ENCODE measurements at regions not wholly inside any gene's neighbourhood (a gene's known extent, or its start where the extent isn't known, plus 50 kb on each side); places are given as distances from the start of the nearest gene placed in this dataset.

DNA sequence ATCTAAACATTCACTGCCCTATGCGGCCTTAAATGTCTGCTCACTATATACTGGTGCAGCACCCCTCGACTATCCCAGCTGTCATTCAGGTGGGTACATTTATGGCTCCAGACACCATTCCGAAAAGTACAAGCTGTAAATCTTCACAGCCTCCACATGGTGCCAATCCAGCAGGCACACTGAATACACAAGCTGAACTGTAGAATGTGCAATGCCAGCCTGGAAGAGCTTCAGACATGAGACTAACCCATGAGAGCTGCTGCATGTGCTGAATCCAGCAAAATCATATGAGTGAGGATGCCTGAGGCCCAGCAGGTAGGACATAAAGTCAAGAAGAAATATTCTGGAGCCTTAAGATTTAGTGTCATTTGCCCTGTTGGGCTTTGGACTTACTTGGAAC, 483.8 kb upstream of the GRIA1 start:
- Mint-ChIP-seq H3K36me3 (no peaks in the 10 kb centered on the region), H3K27me3 (no peaks in the 10 kb centered on the region), H3K9me3 (peaks cover 11% of the 10 kb centered on the region), H3K4me1 (no peaks in the 10 kb centered on the region), H3K4me3 (no peak overlapping the region), H3K27ac (no peak overlapping the region)

DNA sequence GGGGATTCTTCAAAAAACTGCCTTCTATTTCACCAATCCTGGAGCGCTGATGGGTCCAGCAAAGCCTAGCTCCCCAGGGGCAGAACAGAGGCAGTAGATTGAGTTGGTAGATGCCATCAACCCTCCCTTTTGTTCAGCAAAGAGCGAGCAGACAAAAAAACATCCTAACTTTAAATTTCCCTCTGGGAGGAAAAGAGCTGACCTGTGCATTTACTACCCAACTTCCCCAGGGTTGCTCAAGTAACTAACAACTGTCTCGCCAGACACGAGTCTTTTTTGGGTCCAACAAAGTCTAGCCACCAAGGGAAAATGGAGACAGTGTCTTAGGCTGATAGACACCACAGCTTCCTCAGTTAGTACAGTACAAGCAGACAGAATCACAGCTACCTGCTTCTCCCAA, 476.3 kb upstream of the GRIA1 start:
- H3K36me3 Mint-ChIP-seq = no peaks in the 10 kb centered on the region
- no peak overlapping the region for H3K27ac Mint-ChIP-seq
- H3K4me3 Mint-ChIP-seq = no peak overlapping the region
- peaks cover 16% of the 10 kb centered on the region for H3K9me3 Mint-ChIP-seq
- no peaks in the 10 kb centered on the region for H3K27me3 Mint-ChIP-seq
- H3K4me1 Mint-ChIP-seq = no peaks in the 10 kb centered on the region

DNA sequence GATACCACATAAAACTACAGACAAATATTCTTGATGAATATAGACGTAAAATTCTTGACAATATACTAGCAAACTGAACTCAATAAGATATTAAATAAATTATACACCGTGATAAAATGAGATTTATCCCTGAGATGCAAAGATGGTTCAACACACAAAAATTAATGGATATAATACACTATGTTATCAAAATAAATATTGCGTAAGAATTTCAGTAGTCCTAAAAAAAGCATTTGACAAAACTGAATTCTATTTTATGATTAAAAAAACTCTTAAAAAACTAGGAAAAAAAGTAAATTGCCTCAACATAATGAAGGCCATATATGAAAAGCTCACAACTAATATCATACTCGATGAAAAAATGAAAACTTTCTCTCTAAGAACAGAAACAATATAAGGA, 472.3 kb upstream of the GRIA1 start:
- no peaks in the 10 kb centered on the region for H3K4me1 Mint-ChIP-seq
- no peaks in the 10 kb centered on the region for H3K36me3 Mint-ChIP-seq
- peaks cover 20% of the 10 kb centered on the region for H3K9me3 Mint-ChIP-seq
- no peaks in the 10 kb centered on the region for H3K27me3 Mint-ChIP-seq
- no peak overlapping the region for H3K4me3 Mint-ChIP-seq
- no peak overlapping the region for H3K27ac Mint-ChIP-seq

DNA sequence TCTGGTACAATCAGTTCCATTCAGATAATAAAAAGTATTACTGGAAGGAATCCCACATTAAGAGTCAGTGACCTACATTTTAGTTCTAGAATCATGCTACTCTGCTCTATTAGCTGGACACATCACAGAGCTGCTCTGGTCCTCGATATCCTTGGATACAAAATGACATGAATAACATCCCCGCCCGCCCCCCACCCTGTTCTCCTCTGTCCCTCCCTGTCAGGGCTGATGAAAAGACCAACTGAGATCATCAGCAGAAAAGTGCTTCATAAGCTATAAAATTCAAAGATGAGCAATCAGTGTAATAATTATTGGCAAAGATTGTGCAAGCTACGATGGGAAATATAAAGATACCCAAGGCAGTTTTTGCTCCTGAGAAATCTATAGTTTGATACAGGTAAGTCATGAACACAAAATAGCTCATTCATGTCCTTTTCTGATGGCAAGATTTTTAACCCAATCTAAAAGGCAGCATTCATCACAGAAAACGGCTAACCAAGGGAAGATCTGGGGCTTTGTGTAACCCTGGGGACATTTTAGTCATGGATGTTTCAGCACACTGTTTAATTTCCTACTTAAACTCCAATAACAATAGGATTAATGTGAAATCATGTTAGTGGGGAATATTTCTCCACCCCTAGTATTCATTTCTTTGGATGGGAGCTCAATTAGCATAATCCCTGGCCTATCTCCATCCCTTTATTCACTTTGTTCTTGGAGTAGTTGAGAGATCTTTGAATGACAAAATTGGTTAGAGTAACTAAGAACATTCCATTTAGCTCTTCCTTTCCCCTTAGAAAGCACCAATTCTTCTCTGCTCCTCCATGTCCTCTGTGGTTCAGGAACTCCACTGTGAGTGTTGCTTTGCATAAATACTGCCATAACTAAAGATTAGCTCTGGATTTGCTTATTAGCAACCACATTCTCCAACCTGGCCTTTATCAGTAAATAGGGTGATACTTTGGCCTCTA, 459.4 kb upstream of the GRIA1 start:
- Mint-ChIP-seq H3K9me3 (peaks cover 6% of the 10 kb centered on the region), H3K27me3 (no peaks in the 10 kb centered on the region), H3K27ac (no peak overlapping the region), H3K4me1 (no peaks in the 10 kb centered on the region), H3K36me3 (no peaks in the 10 kb centered on the region), H3K4me3 (no peak overlapping the region)

DNA sequence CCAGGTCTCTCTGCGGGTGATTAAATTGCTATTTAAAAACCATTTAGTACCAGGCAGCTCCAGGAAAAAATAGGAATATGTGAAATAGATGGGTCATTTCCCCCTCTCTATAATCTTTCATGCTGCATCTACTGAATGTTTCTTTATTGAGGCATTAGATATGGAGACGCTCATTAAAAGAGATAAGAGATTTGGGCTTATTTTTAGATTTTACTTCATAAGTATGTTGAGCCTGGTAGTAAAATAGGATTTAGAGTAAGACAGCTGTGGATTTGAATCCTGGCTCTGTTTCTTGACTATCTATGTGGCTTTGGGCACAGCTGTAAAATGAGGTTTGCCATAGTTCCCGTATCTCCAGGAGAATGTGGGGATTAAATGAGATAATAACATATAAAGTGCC, 451.0 kb upstream of the GRIA1 start:
- H3K36me3 Mint-ChIP-seq = no peaks in the 10 kb centered on the region
- no peaks in the 10 kb centered on the region for H3K27me3 Mint-ChIP-seq
- H3K9me3 Mint-ChIP-seq = peaks cover 12% of the 10 kb centered on the region
- H3K4me3 Mint-ChIP-seq = no peak overlapping the region
- H3K4me1 Mint-ChIP-seq = no peaks in the 10 kb centered on the region
- H3K27ac Mint-ChIP-seq = no peak overlapping the region

DNA sequence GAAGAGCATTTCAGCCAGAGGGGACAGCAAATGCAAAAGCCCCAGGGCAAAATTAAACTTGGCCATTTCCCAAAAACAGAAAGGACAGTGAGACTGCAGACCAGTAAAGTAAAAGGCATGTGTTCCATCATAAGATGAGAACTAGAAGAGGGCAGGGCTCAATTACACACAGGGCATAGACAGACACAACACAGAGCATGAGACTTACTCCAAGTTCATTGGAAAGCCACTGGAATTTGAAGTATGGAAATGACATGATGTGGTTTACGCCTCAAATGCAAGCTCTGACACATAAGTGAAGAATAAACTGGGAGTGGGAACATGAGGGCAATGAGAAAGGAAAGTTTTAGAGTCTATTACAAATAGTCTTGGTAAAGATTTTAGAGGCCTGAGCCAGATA, 446.6 kb upstream of the GRIA1 start:
- no peaks in the 10 kb centered on the region for H3K4me1 Mint-ChIP-seq
- no peak overlapping the region for H3K4me3 Mint-ChIP-seq
- no peak overlapping the region for H3K27ac Mint-ChIP-seq

DNA sequence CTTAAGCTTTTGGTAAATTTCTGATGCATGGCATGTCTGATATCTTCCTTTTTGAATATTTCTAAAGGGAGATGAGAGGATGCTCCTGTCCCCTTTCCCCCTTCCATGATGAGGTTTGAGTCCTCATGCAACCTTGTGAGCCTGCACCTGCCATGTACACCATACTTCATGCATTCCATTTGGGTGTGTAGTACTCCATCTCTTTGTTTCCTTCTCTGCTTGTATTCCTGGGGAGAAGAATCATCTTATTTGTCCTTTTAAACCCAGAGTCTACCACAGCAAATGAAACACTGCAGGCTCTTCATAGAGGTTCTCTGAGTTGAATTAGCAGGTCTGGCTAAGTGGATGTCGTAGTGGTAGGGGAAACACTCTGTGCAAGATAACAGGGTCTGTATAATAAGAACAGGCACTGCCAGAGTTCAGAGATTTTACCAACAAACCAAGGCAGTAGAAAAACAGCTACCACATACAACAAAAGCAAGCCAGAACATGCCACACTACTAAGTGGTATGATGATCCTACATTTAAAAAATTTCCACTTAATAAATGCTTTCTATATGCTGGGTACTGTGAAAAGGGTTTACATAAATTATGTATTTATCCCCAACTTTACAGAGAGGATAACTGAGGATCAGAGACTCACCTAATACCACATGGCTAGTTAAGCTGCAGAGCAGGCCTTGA, 439.8 kb upstream of the GRIA1 start:
- Mint-ChIP-seq H3K27ac (no peak overlapping the region), H3K4me1 (no peaks in the 10 kb centered on the region), H3K4me3 (no peak overlapping the region), H3K27me3 (no peaks in the 10 kb centered on the region), H3K36me3 (no peaks in the 10 kb centered on the region), H3K9me3 (no peaks in the 10 kb centered on the region)

More for the DNA sequence above, 446.6 kb upstream of the GRIA1 start:
- H3K9me3 Mint-ChIP-seq = peaks cover 12% of the 10 kb centered on the region
- H3K27me3 Mint-ChIP-seq = no peaks in the 10 kb centered on the region
- H3K36me3 Mint-ChIP-seq = no peaks in the 10 kb centered on the region

DNA sequence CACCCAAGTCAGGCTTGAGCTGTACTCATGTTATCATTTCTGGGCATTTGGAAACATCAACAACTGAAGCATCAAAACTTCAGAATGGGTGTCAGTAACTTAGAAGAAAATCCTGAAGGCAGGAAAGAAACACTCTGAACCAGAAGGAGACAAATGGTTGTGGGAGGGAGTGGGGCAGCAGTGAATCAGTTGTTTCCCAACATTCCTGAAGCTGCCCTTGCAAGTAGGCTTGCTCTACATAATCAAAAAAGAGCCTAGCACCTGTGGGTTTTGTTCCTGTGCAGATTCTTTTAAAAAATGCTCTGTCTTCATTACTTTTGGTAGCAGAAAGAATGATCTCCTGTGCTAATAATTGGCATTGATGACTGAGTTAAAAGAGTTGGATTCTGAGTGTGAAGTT, 424.2 kb upstream of the GRIA1 start:
- no peak overlapping the region for H3K4me3 Mint-ChIP-seq
- no peaks in the 10 kb centered on the region for H3K9me3 Mint-ChIP-seq
- no peaks in the 10 kb centered on the region for H3K4me1 Mint-ChIP-seq
- H3K36me3 Mint-ChIP-seq = no peaks in the 10 kb centered on the region
- no peak overlapping the region for H3K27ac Mint-ChIP-seq
- no peaks in the 10 kb centered on the region for H3K27me3 Mint-ChIP-seq

DNA sequence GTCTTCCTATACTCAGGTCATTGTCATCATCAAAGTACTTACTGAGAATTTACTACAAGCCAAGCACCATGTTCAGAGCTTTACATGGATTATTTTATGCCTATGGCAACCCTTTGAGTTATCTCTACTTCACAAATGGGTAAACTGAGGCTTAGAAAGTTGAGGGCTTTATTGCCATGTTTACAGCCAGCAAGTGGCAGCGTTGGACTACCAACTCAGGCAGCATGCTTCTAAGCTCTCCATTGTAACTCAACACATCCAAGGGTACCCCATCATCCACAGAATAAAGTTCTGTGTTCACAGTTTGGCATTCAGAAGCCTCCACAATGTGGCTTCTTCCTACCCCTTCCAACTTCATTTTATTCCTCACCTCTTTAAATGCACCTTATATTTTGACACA, 422.6 kb upstream of the GRIA1 start:
- no peaks in the 10 kb centered on the region for H3K9me3 Mint-ChIP-seq
- H3K4me1 Mint-ChIP-seq = no peaks in the 10 kb centered on the region
- no peak overlapping the region for H3K4me3 Mint-ChIP-seq
- no peak overlapping the region for H3K27ac Mint-ChIP-seq
- no peaks in the 10 kb centered on the region for H3K36me3 Mint-ChIP-seq
- H3K27me3 Mint-ChIP-seq = no peaks in the 10 kb centered on the region

DNA sequence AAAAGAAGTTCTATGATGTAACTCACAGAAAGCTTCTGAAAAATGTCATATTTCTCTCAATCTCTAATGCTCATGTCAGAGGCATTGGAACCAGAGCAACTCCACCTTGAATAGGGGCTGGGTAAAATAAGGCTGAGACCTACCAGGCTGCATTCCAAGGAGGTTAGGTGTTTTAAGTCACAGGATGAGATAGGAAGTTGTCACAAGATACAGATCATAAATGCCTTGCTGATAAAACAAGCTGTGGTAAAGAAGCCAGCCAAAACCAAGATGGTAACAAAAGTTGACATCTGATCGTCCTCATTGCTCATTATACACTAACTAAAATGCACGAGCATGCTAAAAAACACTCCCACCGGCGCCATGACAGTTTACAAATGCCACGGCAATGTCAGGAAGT, 411.1 kb upstream of the GRIA1 start:
- Mint-ChIP-seq H3K27ac (no peak overlapping the region), H3K36me3 (no peaks in the 10 kb centered on the region), H3K9me3 (no peaks in the 10 kb centered on the region), H3K27me3 (no peaks in the 10 kb centered on the region), H3K4me1 (no peaks in the 10 kb centered on the region), H3K4me3 (no peak overlapping the region)

DNA sequence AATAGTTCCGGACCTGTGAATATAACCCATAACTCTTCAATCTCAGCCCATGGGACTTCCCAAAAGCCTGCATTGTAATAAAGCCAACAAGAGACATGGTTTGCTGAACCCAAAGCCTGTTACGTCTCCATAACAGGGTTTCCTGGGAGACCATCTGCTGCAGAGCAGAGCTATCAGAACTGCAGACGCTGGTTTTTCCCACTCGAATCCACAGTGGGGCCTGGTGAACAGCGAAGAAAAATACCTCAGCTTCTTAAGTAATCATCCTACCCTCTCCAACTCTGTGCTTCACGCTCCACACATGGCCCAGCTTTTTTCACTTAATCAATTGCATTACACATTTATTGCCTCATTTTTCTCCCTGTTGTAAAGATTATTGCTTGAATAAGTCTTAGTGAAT, 409.5 kb upstream of the GRIA1 start:
- H3K27ac Mint-ChIP-seq = no peak overlapping the region
- no peaks in the 10 kb centered on the region for H3K27me3 Mint-ChIP-seq
- no peaks in the 10 kb centered on the region for H3K9me3 Mint-ChIP-seq
- no peaks in the 10 kb centered on the region for H3K4me1 Mint-ChIP-seq
- no peaks in the 10 kb centered on the region for H3K36me3 Mint-ChIP-seq
- H3K4me3 Mint-ChIP-seq = no peak overlapping the region

DNA sequence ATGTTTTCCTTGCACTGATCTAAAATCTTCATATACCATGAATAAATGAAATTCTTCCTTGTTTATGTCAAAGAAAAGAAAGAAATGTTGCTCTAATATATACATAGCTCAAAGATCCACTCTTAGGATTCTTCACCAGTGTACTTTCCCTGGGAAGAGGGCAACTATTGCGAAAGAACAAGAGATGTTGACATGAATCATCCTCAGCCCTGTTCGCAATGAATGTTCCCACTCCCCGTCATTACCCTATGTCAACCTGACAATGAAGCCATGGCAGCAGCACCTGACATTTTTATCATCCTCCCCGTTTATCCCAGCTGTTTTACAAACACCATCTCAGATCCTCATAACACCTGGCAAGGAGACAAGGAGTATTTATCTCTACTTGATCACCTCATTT, 409.1 kb upstream of the GRIA1 start:
- H3K4me3 Mint-ChIP-seq = no peak overlapping the region
- H3K27ac Mint-ChIP-seq = no peak overlapping the region
- no peaks in the 10 kb centered on the region for H3K4me1 Mint-ChIP-seq

DNA sequence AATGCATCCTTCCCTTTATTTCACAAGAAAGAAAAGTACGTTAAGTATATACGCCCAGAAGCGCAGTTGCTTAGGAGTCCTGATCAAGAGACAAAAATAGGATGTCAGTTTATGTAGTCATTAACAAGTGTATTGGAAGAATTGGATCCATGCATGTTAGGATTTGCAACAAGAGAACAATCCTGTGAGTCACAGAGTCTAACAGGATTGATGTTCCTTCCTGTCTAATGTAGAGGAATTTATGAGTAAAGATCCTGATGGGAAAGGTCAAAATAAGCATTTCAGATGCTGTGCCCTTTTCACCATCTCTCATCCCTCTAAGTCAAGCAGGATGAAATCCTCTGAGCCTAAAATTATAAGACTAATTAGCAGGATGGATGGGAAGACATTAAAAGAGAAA, 406.0 kb upstream of the GRIA1 start:
- Mint-ChIP-seq H3K27me3 (no peaks in the 10 kb centered on the region), H3K4me3 (no peak overlapping the region), H3K9me3 (no peaks in the 10 kb centered on the region), H3K4me1 (no peaks in the 10 kb centered on the region), H3K36me3 (no peaks in the 10 kb centered on the region), H3K27ac (no peak overlapping the region)

More for the DNA sequence above, 409.1 kb upstream of the GRIA1 start:
- Mint-ChIP-seq H3K27me3 (no peaks in the 10 kb centered on the region), H3K9me3 (no peaks in the 10 kb centered on the region), H3K36me3 (no peaks in the 10 kb centered on the region)

DNA sequence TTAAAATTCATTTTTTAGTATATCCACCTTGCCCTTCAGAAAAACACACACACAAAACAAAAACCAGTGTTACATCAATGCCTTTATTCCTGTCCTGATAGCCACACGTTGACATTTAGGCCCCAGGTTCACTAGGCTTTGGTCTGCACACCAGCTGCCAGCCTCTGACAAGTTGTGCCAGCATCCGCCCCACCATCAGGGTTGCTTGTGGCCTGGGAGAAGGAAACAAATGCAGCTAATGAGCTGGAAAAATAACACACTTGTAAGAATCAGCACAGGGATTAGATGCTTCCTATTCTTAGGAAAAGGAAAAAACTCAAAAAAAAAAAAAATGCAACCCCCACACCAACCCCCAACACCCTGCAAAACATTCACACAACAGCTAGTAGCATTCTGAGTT, 404.0 kb upstream of the GRIA1 start:
- Mint-ChIP-seq H3K36me3 (no peaks in the 10 kb centered on the region), H3K4me3 (no peak overlapping the region), H3K4me1 (no peaks in the 10 kb centered on the region), H3K27me3 (no peaks in the 10 kb centered on the region), H3K9me3 (peaks cover 8% of the 10 kb centered on the region), H3K27ac (no peak overlapping the region)

DNA sequence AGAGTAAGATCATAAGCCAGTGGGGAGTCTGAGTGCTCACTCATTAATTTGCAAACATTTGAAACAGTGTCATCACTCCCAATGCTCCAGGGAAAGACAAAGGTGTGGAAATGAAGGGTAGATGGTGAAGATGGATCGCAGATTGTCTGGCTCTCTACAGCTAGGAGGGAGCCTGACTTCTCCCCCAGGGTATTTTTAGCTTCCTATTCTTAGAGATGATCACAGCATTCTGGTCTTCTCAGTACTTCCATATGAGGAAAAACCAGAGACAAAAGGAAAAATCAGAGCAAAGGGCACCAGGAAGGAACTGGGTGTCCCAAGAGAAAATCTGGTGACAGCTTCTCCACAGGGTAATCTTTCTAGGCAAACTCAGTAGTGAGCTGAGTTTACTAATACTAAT, 401.9 kb upstream of the GRIA1 start:
- Mint-ChIP-seq H3K27me3 (no peaks in the 10 kb centered on the region), H3K27ac (no peak overlapping the region), H3K9me3 (peaks cover 8% of the 10 kb centered on the region), H3K36me3 (no peaks in the 10 kb centered on the region), H3K4me1 (no peaks in the 10 kb centered on the region), H3K4me3 (no peak overlapping the region)

DNA sequence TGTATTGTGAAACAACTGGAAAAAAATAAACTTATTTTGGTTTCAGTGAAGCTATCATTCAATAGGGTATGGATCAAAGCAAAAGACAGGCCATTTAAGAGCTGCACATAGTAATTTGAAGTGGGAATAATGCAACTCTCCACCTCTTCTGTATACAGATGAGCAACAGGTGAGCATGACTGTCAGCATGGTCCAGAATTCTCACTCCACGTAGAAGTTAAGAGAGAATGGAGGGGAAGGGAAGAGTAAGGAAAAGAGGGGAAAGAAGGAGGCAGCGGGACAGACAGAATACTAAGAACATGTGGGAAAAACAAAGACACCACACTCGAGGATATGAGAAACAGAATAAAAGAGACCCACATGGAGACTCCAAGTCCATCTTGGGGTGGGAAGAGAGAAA, 396.1 kb upstream of the GRIA1 start:
- H3K4me1 Mint-ChIP-seq = no peaks in the 10 kb centered on the region
- H3K4me3 Mint-ChIP-seq = no peak overlapping the region
- peaks cover 8% of the 10 kb centered on the region for H3K9me3 Mint-ChIP-seq
- peaks cover 2% of the 10 kb centered on the region for H3K27me3 Mint-ChIP-seq
- H3K27ac Mint-ChIP-seq = no peak overlapping the region
- H3K36me3 Mint-ChIP-seq = no peaks in the 10 kb centered on the region
